Testis (tissue), 2 donors: ENCODE measurements at regions not wholly inside any gene's neighbourhood (a gene's known extent, or its start where the extent isn't known, plus 50 kb on each side); places are given as distances from the start of the nearest gene placed in this dataset.

Source experiments
- CTCF ChIP-seq, 3 experiments: fragments of 450-650 bp in 2 of 3; fragments of 200-600 bp in 1 of 3; sonication (generic) in 1 of 3; IDR thresholded peaks; one replicate each; pipeline ENCODE4 v1.5.1; 2016 to 2019; ENCODE audit warnings: antibody characterized with exemption in 3 of 3, mild to moderate bottlenecking in 2 of 3, moderate library complexity in 1 of 3
- POLR2A ChIP-seq: fragments of 450-650 bp; IDR thresholded peaks from one replicate; pipeline ENCODE4 v1.6.1; 2017; ENCODE audit warnings: antibody characterized with exemption, mild to moderate bottlenecking, moderate library complexity

GRCh38 chr7:155213955-155214740 is 83.5 kb upstream of the INSIG1 start:
- TF ChIP-seq CTCF (IDR thresholded peaks at IDR 0.05) = no peak
- TF ChIP-seq POLR2A = no peak
